ENCODE measurements at regions not wholly inside any gene's neighbourhood (a gene's known extent, or its start where the extent isn't known, plus 50 kb on each side); places are given as distances from the start of the nearest gene placed in this dataset.

DNA sequence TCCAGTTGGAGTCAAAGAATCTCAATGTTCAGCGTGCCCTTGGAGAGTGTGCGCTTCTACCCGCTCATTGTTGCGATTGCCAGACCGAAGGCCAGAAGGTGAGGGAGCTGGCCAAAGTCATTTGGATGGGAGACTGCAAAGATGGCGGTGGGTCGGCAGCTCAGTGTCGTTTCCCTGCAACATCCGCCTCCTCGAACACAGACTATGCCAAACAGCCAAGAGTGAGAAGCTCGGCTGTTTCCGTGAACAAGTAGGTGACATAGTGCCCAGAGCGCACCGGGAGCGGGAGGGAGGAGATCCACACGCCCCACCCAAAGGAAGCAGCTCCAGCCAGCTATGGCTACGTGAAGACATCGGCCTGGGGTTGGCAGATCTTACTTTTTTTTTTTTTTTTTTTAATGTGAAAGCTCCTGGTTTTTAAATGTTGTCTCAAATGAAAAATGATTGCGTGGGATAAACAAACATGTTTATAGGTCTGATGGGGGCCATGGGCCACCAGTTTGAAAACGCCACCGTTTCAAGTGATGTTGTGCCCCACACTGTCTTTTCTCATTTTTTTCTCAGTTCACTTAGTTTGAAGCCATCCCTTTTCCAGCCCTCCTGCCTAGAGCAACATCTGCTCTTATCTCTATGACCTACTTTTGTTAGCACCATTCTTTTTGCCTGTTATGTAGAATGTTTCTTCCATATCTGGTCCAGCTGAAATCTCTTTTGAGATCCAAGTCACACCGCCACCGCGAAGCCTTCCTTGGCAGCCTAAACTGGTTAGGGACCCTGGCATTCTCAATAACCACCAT is 682.4 kb downstream of the RNF144A start:
- intact Hi-C loops (cut with micrococcal nuclease): no loop called here
- Histone ChIP-seq H3K4me1 (ENCODE audit: control insufficient read depth in 1 of 2, insufficient read depth in 2 of 2, low read length in 2 of 2) (no peaks in the 10 kb centered on the region), H3K36me3 (ENCODE audit: control insufficient read depth in 1 of 2, insufficient read depth in 2 of 2, low read length in 2 of 2) (no peaks in the 10 kb centered on the region), H3K9me2 (ENCODE audit: insufficient read depth) (no peaks in the 10 kb centered on the region), H3K27me3 (ENCODE audit: insufficient read depth, low read length) (peaks cover 7% of the 10 kb centered on the region), H3K4me3 (replicated peaks in 1 of 2; ENCODE audit: low read depth in 1 of 2, low read length in 2 of 2) (no peak overlapping the region), H4K20me1 (ENCODE audit: insufficient read depth) (no peaks in the 10 kb centered on the region; the same call in 1 of the 2 replicates), H2AFZ (ENCODE audit: low read depth, low read length, poor library complexity, severe bottlenecking) (no peak overlapping the region), H3K27ac (ENCODE audit: low read depth, low read length) (no peak overlapping the region), H3K9ac (ENCODE audit: low read length) (no peak overlapping the region), H3K79me2 (ENCODE audit: insufficient read depth, low read length) (no peaks in the 10 kb centered on the region), H3K9me3 (ENCODE audit: control insufficient read depth in 1 of 2, insufficient read depth in 1 of 2, low read depth in 1 of 2, low read length in 2 of 2) (no peaks in the 10 kb centered on the region), H3K4me2 (ENCODE audit: low read length) (no peak overlapping the region)
- no peak for DNase-seq (ENCODE audit: low read depth, low spot score)
- ChIA-PET RAD21 (ENCODE audit: low non-redundant PET in 1 of 2, low total read pairs in 2 of 2, uncharacterized antibody in 2 of 2, unreplicated experiment in 2 of 2) (no interaction called here), POLR2A (no interaction called here), CTCF (no interaction called here)
- no peak for ATAC-seq
- BruUV-seq (replicated peaks): no TSS peak
- TF ChIP-seq, protein P1, sequence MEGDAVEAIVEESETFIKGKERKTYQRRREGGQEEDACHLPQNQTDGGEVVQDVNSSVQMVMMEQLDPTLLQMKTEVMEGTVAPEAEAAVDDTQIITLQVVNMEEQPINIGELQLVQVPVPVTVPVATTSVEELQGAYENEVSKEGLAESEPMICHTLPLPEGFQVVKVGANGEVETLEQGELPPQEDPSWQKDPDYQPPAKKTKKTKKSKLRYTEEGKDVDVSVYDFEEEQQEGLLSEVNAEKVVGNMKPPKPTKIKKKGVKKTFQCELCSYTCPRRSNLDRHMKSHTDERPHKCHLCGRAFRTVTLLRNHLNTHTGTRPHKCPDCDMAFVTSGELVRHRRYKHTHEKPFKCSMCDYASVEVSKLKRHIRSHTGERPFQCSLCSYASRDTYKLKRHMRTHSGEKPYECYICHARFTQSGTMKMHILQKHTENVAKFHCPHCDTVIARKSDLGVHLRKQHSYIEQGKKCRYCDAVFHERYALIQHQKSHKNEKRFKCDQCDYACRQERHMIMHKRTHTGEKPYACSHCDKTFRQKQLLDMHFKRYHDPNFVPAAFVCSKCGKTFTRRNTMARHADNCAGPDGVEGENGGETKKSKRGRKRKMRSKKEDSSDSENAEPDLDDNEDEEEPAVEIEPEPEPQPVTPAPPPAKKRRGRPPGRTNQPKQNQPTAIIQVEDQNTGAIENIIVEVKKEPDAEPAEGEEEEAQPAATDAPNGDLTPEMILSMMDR (IDR thresholded peaks at IDR 0.05 in 2 of 3, conservative IDR thresholded peaks at IDR 0.05 in 1 of 3; ENCODE audit: borderline replicate concordance in 1 of 3, insufficient read depth in 1 of 3, low read depth in 2 of 3, low read length in 2 of 3): no peak
- TF ChIP-seq EGR1 (IDR thresholded peaks at IDR 0.05; ENCODE audit: low read depth) (no peak), ZFX (IDR thresholded peaks at IDR 0.05) (no peak), SRF (IDR thresholded peaks at IDR 0.05; ENCODE audit: low read depth) (no peak), ELF1 (IDR thresholded peaks at IDR 0.05; ENCODE audit: borderline replicate concordance, low read depth) (no peak), ZNF274 (IDR thresholded peaks at IDR 0.05; ENCODE audit: low read depth, low read length) (no peak), FOSL1 (IDR thresholded peaks at IDR 0.05; ENCODE audit: low read depth) (no peak), RAD21 (IDR thresholded peaks at IDR 0.05; ENCODE audit: low read depth) (no peak), EZH2phosphoT487 (IDR thresholded peaks at IDR 0.05; ENCODE audit: borderline replicate concordance) (no peak), SP1 (IDR thresholded peaks at IDR 0.05; ENCODE audit: low read depth) (no peak), CBX3 (IDR thresholded peaks at IDR 0.05; ENCODE audit: low read depth) (no peak), YY1 (IDR thresholded peaks at IDR 0.05; ENCODE audit: extremely low read depth, insufficient replicate concordance, low read depth, low read length) (no peak), POLR2AphosphoS5 (IDR thresholded peaks at IDR 0.05; ENCODE audit: low read depth, low read length) (no peak)
- TF ChIP-seq, protein P2, sequence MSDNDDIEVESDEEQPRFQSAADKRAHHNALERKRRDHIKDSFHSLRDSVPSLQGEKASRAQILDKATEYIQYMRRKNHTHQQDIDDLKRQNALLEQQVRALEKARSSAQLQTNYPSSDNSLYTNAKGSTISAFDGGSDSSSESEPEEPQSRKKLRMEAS (IDR thresholded peaks at IDR 0.05): no peak
- TF ChIP-seq, protein P3, sequence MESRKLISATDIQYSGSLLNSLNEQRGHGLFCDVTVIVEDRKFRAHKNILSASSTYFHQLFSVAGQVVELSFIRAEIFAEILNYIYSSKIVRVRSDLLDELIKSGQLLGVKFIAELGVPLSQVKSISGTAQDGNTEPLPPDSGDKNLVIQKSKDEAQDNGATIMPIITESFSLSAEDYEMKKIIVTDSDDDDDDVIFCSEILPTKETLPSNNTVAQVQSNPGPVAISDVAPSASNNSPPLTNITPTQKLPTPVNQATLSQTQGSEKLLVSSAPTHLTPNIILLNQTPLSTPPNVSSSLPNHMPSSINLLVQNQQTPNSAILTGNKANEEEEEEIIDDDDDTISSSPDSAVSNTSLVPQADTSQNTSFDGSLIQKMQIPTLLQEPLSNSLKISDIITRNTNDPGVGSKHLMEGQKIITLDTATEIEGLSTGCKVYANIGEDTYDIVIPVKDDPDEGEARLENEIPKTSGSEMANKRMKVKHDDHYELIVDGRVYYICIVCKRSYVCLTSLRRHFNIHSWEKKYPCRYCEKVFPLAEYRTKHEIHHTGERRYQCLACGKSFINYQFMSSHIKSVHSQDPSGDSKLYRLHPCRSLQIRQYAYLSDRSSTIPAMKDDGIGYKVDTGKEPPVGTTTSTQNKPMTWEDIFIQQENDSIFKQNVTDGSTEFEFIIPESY (IDR thresholded peaks at IDR 0.05; ENCODE audit: extremely low read depth, insufficient replicate concordance, low read length): no peak
